Stimulated activated CD4-positive, alpha-beta T cell treated with anti-CD3 and anti-CD28 coated beads, Interleukin-12 subunit alpha, Interleukin-12 subunit beta, amount 100 ng/mL, for 24 hours (primary cell): ENCODE measurements at regions not wholly inside any gene's neighbourhood (a gene's known extent, or its start where the extent isn't known, plus 50 kb on each side); places are given as distances from the start of the nearest gene placed in this dataset.
"Not testable (repeated sequence)": the region's sequence is repeated elsewhere in the genome, so short reads cannot be mapped to it uniquely, and the experiment has no call there.

Experiments
- DNase-seq, 2 experiments: peaks; one replicate each; pipeline ENCODE4 v3.0.0-alpha.2; 2020; ENCODE audit warnings: low read depth in 2 of 2

DNA sequence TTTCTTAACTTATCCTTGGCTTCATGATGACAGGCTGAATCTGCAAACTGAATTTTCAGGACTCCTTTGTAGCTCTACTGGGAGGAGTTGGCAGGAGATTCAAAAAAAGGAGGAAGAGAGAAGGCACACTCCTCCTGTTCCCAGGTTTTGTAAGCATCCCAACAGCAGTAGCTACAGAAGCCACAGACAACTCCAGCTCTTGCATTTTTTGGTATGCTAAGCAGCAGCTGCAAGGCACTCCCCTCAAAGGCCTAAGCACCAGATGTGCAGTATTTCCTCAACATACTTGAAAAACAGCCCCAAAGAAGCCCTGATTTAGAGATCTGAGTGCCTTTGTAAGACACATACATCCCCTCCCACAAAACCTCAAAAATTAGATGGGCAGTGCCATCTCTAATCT is 328.6 kb upstream of the SYNCRIP start:
- no peak for DNase-seq

- no peak for DNase-seq
Observed at GRCh38 chr6:85966828-85967227, 324.1 kb upstream of the SYNCRIP start.

GRCh38 chr6:85961746-85962145 is 319.1 kb upstream of the SYNCRIP start:
- no peak for DNase-seq

GRCh38 chr6:85961125-85961524 is 318.4 kb upstream of the SYNCRIP start:
- DNase-seq: no peak

DNA sequence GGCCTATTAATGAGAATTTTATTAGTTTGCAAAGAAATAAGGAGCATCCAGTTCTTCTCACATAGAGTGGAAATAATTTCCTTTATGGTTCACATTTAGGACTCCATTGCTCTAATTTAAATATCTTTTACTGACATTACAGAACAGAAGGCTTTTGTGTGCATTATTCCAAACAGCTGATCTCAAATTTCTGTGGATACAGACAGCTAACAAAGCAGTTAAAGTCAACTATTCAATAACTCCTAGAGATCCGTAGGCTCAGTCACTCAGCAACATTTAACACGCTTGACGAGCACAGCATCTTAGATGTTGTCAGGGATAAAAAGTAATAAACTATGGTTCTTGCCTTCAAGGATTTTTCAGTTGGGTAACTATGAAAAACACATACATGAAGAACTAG is 305.8 kb upstream of the SYNCRIP start:
- no peak for DNase-seq

DNA sequence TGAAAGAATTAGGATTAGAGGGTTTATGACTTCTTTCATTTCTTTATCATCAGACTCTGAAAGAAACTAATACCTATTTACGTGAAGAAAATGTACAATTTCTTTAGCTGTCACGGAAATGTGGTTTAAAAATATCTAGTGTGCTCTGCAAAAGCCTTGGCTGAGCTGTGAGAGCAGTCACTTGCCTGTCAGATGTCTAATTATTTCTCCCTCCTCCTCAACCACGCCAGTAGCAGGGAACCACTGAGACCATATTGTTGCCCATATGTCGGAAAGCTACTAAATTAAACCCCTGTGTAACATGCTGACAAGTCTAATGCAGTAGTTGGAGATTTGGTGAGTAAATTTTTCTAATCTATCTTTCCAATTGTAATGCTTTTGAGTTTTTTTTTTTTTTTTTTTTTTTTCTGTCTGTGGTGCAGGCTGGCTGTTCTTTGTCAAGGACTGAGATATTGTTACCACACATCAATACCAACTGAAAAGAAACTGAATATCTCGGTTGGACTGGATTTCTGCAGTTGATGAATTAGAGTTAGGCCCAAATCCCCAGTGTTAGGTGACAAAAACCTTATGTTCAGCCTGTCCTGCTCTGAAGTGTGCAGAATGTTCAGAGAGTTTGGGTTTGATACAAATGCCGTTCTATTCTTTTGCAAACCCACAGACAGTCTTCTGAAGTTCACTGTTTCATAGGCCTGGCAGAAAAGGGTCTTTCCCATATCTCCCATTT is 302.9 kb upstream of the SYNCRIP start:
- DNase-seq: no peak

DNA sequence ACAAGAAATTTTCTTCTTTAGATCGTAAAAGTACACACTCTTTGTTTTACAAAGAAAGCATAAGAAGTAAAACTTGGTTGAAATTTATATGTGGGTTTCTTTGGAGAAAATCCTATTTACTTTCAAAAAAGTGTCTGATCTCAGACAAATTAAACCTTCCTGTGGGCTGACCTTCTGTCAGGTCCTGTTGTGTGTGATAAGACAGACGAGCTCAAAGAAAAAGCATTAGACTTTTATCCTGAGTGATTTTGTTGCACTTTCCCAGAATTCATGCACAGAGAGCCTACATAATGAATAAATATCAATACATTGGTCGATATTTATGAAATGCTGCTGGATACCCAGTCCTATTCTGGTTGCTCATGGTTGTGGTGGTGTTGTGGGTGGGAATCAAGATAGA is 302.1 kb upstream of the SYNCRIP start:
- DNase-seq: no peak

GRCh38 chr6:85942844-85943243 is 300.2 kb upstream of the SYNCRIP start:
- DNase-seq: no peak

DNA sequence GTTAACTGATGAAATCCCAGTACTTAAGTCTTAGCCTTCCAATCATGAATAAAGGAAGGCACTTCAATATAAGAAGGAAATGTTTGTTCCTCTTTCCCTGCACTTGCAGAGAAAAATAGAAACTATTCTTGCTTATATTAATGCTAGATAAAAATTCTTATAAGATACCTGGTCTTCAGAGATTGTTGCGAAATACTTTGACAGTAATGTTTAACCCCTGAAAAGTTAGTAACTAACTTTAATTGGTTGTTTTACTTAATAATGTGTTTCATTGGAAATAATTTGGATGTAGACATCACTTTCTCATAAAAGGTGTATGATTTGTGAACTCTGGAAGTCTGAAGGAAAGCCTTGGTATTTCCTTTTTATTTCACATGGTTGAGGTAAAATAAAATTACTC is 294.2 kb upstream of the SYNCRIP start:
- DNase-seq: no peak

GRCh38 chr6:85923013-85923430 is 280.3 kb upstream of the SYNCRIP start:
- DNase-seq: no peak

DNA sequence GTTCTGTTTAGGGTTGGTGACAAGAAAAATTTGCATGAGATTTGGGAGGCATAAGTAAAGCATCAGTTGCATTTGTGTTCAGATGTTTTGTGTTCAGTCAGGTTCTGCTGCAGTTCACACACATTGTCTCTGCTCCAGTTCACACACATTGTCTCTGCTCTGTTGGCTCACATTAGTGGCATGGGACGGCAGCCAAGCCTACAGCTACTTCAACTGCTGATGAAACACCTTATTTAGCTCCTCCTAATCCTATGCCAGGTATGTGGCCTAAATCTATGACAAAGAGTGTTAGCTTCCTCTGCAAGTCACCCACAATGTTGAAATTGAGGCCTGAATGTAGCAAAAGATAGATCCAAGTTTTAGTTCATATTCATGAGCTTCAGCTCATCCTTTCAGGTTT is 278.1 kb upstream of the SYNCRIP start:
- DNase-seq: no peak

DNA sequence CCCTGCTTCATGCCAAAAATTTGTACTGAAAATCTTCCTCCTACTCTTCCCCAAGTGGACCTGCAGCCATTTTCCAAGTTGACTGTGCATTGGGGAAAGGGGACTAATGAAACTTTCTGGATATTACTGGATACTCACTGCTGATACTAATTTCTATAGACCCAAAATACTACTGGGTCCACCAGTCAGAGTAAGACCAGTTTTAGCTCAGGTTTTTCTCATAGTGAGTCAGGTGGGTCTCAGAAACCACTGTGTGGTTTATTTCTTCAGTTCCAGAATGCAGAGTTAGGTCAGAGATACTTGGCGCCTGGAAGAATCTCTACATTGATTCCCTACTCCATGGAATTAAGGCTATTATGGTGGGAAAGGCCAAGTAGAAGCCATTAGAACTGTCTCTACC is 274.8 kb upstream of the SYNCRIP start:
- DNase-seq: no peak

- no peak for DNase-seq
Observed at GRCh38 chr6:85913001-85913400, 270.3 kb upstream of the SYNCRIP start.

DNA sequence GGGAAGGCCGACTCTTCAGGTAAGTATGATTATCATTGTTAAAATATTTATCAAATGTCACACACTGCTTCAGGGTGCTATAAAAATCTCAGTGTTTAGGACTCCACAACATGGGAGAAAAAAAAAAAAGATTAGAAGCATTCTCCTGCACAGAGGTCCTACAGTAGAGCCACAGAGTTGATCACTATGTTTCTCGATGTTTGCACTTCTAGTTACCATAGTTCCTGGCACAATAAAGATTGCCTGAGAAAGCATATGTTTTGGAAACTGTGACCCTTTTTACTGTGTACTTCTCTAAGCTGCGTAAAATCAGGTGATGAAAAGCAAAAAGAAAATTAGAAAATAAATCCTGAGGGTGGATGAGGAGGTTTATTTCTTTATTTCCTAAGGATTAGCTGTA is 269.9 kb upstream of the SYNCRIP start:
- no peak for DNase-seq

DNA sequence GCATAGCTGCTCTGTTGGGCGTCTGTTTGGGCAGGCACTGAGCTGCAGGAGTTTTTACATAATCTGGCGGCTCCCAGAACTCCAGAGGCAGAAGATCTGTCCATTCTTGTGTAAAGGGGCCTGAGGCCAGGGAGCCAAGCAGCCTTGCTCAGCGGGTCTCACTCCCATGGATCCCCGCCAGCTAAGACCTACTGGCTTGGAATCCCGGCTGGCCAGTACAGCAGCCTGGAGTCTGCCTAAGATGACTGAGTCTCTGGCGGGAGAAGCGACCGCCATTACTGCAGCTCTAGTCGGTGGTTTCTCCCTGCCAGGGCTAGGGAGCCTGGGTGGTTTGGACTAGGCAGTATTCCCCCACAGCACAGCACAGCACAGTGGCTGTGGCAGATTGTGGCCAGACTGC is 268.4 kb upstream of the SYNCRIP start:
- no peak for DNase-seq

DNA sequence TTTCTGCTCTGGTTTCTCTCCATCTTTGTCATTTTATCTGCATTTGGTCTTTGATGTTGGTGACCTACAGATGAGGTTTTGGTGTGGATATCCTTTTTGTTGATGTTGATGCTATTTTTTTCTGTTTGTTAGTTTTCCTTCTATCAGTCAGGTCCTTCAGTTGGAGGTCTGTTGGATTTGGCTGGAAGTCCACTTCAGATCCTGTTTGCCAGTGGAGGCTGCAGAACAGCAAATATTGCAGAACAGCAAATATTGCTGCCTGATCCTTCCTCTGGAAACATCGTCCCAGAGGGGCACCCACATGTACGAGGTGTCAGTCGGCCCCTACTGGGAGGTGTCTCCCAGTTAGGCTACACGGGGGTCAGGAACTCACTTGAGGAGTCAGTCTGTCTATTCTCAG is 265.4 kb upstream of the SYNCRIP start:
- not testable (repeated sequence) for DNase-seq

GRCh38 chr6:85892346-85892745 is 249.7 kb upstream of the SYNCRIP start:
- DNase-seq: no peak

GRCh38 chr6:85887461-85887860 is 244.8 kb upstream of the SYNCRIP start:
- DNase-seq: no peak

DNA sequence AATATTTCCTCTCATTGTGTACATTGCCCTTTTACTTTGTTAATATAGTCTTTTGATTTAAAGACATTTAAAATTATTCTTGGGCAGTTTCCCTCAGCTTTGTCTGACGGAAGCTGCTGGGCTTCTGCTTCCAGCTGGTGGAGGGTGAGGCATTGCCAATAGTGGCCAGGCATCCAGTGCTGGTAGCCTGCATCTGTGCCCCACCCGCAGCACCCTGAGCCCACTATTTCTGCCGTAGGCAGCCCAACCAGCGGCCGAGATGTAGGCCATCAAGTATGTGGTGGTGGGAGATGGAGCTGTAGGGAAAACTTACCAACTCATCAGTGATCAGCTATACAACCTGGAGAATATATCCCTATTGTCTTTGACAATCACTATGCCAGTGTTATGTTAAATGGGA is 226.0 kb upstream of the SYNCRIP start:
- DNase-seq: no peak

DNA sequence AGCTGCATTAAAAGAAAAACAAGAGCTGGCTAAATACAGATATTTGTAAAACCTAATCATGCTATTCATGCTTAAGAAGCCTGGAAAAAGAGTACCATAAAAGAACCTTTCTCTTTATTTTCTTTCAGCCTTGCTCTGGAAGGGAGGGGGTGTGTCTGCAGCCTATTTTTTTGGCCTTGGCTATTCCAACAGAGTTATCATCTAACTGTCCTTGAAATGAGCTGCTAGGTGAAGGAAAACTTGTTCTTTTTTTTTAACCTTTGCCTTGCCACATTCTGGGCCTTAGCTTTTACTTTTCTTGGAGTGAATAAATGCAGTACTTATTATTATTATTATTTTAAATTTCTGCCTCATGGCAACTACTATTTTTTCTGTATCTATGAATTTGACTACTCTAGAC is 224.9 kb upstream of the SYNCRIP start:
- DNase-seq: no peak

DNA sequence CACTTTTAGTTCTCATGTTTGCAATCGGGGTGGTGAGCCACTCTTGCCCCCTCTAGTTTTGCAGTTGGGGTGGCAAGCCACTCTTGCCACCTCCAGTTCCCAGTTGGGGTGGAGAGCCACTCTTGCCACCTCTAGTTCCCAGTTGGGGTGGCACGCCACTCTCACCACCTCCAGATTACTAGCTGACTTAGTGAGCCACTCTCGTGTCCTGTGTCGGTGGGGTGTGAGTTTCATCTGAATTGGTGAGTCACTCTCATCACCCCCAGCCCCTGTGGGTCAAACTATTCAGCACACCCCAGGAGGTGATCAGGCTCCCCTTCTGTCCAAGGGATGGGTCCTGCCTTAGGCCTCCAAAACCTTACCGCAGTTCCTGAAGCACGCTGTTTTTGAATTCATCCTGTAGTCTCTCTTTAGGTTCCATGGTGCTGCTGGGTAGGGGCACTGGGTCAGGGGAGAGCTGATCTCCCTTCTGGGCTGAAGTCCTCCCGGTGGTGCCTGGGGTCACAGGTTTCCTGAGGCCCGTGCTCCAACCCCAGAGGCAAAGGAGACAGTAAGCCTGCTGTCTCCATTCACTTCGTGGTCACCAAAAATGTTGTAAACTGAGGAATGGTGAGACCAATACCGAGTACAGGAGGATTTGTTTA is 224.2 kb upstream of the SYNCRIP start:
- DNase-seq: no peak

DNA sequence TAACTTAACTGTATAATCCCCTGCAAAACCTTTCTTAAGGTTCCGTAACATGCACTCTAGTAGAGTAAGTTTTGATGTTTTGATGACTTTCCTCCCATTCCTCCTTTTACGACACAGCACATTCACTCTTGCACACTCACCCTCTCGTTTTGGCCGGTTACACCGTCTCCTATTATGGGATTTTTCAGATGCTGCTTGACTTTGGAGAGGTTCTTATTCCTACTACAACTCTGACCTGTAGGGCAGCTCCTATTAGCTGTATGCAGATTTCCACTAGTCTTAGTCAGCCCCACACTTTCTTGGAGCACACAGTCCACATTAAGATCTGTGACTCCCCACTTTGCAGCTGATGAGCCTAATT is 223.7 kb upstream of the SYNCRIP start:
- DNase-seq: no peak

- no peak for DNase-seq
Observed at GRCh38 chr6:85865420-85866369, 223.0 kb upstream of the SYNCRIP start.
